OCI-LY7 (cell line): ENCODE measurements at regions not wholly inside any gene's neighbourhood (a gene's known extent, or its start where the extent isn't known, plus 50 kb on each side); places are given as distances from the start of the nearest gene placed in this dataset.

Source experiments
- CTCF ChIP-seq: fragments of 200-600 bp; sonication (generic); conservative IDR thresholded peaks from 2 replicates; pipeline ENCODE4 v1.5.1; 2014; ENCODE audit warnings: mild to moderate bottlenecking, antibody characterized with exemption, low read length, moderate library complexity, mixed read lengths
- EZH2phosphoT487 ChIP-seq: fragments of 200-600 bp; sonication (generic); IDR thresholded peaks from 2 replicates; pipeline ENCODE4 v1.6.1; 2018; ENCODE audit warnings: low read depth, borderline replicate concordance, mild to moderate bottlenecking, mixed run types, antibody characterized with exemption, low read length, moderate library complexity, mixed read lengths

- TF ChIP-seq CTCF (no peak), EZH2phosphoT487 (no peak)
These were observed 338.8 kb upstream of the SHH start for GRCh38 chr7:156151078-156151477.
